GM19324 (cell line): ENCODE measurements at regions not wholly inside any gene's neighbourhood (a gene's known extent, or its start where the extent isn't known, plus 50 kb on each side); places are given as distances from the start of the nearest gene placed in this dataset.
"Not testable (repeated sequence)": the region's sequence is repeated elsewhere in the genome, so short reads cannot be mapped to it uniquely, and the experiment has no call there.

ENCODE experiments used
- ATAC-seq: cut with Tn5 transposase; IDR thresholded peaks from one replicate; pipeline ENCODE4 v1.9.1; 2021; ENCODE audit warnings: mild to moderate bottlenecking, moderate library complexity; ENCODE audit not compliant: unreplicated experiment, low FRiP score

DNA sequence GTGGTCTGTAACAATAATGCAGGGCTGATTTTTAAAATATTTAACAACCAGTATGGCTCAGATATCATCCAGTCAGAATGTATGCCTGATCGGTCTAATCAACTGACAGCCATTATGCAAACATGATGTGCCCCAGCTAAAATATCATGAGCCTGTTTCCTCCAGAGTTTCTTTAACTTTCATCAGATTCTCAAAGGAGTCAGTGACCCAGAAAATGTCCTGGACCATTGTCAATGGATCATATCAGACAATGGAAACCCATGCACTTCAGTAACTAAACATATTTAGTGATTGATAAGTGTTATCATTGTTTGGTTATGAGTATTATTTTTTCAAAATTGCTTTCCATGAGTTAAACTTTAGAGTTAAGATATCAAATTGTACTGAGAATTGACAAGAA is 173.5 kb downstream of the LMBRD1 start:
- ATAC-seq = no peak

- ATAC-seq = no peak
These were observed 173.9 kb downstream of the LMBRD1 start for GRCh38 chr6:69622924-69623323.

DNA sequence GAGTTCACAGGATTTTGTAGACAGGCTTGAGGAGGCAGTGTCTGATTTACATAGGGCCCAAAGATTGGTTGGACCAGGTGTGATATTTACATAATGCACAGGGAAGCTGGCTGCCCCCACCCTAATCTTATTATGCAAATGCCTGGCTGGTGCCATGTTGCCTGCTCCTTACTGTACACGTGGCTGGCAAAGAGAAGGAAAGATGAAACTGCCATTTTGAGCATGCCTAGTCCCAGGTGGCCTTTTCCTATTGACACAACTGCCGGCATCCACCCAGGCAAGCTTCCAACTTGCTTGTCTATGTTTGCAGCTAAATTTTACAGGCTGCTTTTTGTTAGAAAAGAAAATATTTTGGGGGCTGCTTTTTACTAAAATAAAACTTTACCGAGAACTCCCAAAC is 174.6 kb downstream of the LMBRD1 start:
- no peak for ATAC-seq

- no peak for ATAC-seq
These were observed 179.6 kb downstream of the LMBRD1 start for GRCh38 chr6:69617163-69617562.

DNA sequence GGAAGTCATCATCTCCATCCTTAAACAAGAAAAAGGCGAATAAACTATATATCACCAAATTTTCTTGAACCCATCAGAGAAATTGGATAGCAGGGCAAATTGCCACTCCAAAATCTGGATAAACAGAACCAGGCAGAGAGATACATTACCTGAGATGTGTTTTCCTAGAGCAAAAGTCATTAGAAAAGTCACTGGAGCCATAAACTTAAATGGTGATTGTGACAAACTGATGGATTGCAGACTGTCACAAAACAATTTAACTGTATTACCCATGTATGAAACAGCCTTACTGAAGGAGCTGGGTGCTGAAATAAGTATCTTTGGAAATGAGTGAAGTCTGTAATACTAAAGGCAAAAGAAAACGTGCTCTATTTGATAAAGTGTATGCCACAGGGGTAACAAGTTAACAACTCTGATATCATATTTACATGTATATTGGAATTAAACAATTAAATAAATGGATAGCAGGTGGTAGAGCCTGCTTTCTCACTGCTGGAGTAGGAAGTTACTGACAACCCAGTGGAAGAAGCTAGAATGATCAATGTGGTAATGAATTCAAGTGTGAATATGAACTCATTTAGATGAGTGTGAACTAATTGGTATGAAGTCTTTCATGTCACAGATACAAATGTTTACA is 186.9 kb downstream of the LMBRD1 start:
- no peak for ATAC-seq

DNA sequence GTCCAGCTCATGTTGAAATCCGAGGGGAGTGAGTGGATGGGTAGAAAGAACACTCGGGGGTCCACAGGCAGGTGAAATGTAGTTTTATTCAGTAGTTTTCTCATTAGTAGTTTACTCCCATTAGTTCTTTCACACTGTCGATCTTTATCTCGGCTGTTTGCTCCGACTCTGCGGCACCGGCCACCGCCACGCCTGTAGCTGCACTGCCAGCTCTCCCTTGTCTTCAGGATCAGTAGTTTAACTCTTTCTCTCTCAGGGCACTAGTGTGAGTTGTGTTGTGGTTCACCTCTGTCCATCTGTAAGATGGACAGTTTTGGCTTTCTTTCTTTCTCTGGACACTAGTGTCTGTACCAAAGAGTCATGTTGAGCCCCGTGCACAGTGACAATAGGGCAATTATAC is 195.7 kb downstream of the LMBRD1 start:
- no peak for ATAC-seq

DNA sequence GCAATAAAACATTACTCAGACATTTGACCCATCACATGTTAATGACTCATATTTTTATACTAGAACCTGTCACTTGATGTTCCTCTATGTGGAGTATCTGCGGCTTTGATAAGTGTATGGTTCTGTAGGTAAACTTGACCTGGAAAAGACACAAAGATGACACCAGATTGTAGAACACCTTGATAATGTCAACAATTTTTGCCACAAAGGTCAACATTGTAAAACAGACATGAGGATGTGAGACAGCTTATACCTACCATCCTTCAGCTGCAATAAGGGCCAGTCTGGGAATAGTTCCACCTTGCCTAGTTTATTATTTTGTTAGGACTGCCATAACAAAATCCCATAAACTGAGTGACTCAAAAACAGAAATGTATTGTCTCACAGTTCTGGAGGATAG is 202.4 kb downstream of the LMBRD1 start:
- ATAC-seq = no peak

- no peak for ATAC-seq
These were observed 203.1 kb downstream of the LMBRD1 start for GRCh38 chr6:69593706-69594105.

- ATAC-seq = no peak
These were observed 207.2 kb downstream of the LMBRD1 start for GRCh38 chr6:69589626-69590025.

GRCh38 chr6:69584913-69585729 is 211.7 kb downstream of the LMBRD1 start:
- ATAC-seq = peak; percentile 65

- ATAC-seq = no peak
These were observed 212.3 kb downstream of the LMBRD1 start for GRCh38 chr6:69584536-69584912.

DNA sequence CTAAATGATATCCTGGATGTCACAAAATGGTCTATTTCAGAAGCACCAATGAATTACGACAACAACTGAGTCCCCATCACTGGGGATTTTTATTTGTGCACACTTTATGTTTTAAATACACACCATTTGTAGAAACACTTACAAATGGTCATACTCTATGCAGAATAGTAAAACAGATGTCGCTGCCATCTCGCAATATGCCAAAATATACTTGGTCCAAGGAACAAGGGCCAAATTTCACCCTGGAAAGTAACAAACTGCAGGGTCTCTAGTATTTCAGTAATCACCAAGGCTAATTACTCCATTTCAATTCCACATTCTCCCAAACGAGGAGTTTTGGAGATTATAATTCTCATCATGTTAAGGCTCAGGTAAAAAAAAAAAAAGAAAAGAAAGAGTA is 215.2 kb downstream of the LMBRD1 start:
- no peak for ATAC-seq

DNA sequence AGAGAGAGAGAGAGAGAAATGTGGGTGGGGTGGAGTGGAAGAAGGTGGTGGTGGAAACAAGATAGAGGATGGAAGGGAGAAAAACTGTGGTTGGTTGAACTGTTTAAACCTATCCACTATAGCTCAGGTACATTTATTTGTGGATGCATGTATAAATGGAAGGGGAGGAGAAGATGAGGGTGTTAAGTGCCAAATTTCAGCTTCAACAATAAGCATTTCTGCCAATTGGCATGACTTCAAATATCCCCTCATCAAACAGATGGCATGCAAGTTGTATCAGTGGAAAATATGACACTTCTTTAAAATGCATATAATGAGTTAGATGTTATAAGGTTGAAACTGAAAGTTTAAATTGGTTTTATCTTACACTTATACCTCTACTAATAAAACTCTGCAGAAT is 216.1 kb downstream of the LMBRD1 start:
- ATAC-seq = no peak

DNA sequence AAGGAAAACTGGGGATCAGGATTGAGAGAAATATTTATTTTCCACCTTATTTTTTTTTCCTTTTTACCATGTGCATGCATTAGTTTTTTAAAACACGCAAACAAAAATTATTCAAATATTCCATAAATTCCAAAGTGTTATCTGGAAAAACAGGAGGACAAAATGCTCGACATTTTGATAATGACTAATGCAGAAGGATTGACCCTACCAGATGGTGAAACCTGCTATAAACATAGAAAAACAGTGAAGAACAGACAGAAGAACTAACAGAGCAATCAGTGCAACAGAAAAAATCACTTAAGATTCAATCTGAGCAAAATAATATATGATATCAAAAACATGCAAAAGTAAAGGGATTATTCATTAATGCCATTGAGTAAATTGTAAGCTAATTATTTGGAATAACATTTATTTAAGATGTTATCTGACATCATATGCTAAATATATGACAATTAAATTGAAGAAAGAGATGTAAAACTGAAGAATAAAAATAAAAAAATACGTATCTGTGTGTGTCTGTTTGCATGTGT is 218.4 kb downstream of the LMBRD1 start:
- no peak for ATAC-seq

DNA sequence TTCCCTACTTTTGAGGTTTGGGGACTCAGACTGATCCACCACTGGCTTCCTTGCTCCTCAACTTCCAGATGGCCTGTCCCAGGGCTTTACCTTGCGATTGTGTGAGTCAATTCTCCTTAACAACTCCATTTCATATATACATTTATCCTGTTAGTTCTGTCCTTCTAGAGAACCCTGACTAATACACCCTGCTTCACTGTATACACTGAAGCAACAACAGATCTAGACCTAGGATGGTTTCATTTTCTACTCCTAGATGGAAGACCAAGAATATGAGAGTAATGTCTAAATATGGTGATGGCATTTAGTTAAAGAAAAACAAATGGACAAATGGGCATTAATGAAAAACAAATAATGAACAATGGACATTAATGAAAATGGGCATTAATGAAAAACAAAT is 225.6 kb downstream of the LMBRD1 start:
- ATAC-seq = no peak

DNA sequence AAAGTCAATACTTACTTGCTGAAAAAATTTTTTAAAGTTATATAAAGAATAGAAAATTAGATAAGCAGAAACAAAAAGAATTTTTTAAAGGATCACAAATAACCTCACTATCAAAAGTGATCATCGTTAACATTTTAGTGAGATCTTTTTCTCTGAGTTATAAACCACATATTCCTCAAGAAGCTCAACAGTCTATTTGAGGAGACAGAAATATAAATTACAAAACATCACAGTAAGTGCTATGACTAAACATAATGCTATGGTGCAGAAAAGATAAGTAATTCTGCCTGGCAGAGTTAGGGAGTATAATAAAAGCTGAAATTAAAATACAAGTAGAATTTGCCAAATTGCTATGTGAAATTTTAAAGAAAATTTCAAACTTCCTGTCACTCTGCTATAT is 226.7 kb downstream of the LMBRD1 start:
- ATAC-seq = no peak

GRCh38 chr6:69560597-69560996 is 236.2 kb downstream of the LMBRD1 start:
- ATAC-seq = not testable (repeated sequence)

DNA sequence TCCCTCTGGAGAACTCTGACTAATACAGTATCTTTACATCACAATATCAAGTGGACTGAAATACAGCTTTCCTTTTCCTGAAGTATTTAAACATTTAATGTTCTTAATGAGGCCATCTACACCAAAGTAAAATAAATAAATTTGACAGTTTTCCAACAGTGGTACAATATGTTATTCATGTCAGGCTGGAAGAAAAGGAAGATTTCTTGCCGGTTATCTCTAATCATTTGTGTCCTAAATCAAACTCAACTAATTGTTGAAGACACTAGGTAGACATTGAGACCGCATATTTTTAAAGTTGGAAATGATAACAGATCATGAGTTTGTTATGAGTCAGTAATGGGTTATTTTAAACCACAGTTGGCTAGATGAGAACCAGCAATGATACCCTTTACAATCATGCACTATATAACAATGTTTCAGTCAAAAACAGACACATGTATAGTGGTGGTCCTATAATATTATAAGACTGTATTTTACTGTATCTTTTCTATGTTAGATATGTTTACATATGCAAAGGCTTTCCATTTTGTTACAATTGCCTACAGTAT is 241.6 kb downstream of the LMBRD1 start:
- no peak for ATAC-seq

- ATAC-seq = no peak
These were observed 254.3 kb downstream of the LMBRD1 start for GRCh38 chr6:69542494-69542893.

DNA sequence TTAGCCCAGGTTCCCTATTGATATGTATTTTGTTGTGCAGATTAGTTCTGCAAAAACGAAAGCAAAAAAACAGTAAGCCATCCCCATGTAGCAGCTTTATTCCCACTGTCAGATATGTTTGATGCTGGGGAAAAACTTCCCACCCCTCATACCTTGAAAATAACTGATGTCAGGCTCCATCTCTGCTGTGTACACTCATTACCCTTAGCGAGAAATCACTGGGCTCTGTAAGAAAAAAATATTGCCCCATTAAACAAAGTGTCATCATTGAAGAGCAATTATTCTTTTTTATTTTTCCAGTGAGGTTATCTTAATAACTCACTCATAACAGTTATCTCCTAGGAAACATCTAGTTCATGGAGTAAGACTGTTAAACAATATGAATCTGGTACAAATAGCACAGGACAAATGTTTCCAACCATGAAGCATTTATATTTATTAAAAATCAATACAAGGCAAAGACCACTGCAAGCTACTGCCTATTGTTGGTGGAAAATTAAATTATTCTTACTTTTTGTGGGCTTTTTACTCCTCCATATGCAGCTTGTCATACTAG is 268.8 kb downstream of the LMBRD1 start:
- ATAC-seq = no peak

- ATAC-seq = not testable (repeated sequence)
These were observed 281.3 kb downstream of the LMBRD1 start for GRCh38 chr6:69515480-69515879.
